ENCODE measurements at regions not wholly inside any gene's neighbourhood (a gene's known extent, or its start where the extent isn't known, plus 50 kb on each side); places are given as distances from the start of the nearest gene placed in this dataset.

- TF ChIP-seq SCRT1 (tag by site-specific recombination; IDR thresholded peaks at IDR 0.05; ENCODE audit: borderline replicate concordance) (no peak), YY1 (tag by site-specific recombination; IDR thresholded peaks at IDR 0.05) (no peak), KLF8 (tag by site-specific recombination; IDR thresholded peaks at IDR 0.05) (no peak), ZNF645 (tag by site-specific recombination; IDR thresholded peaks at IDR 0.05) (no peak)
Observed at GRCh38 chr5:123827811-123828210, 315.8 kb downstream of the CSNK1G3 start.

Data from HEK293 (cell line).